Ecto neural progenitor cell (in vitro differentiated cells): ENCODE measurements at regions not wholly inside any gene's neighbourhood (a gene's known extent, or its start where the extent isn't known, plus 50 kb on each side); places are given as distances from the start of the nearest gene placed in this dataset.

Source experiments
- DNase-seq: peaks from one replicate; pipeline ENCODE4 v3.0.0-alpha.2; 2018; ENCODE audit warnings: low spot score

- no peak for DNase-seq
These were observed 202.1 kb downstream of the SEC23A start for GRCh38 chr14:38900887-38901286.

DNA sequence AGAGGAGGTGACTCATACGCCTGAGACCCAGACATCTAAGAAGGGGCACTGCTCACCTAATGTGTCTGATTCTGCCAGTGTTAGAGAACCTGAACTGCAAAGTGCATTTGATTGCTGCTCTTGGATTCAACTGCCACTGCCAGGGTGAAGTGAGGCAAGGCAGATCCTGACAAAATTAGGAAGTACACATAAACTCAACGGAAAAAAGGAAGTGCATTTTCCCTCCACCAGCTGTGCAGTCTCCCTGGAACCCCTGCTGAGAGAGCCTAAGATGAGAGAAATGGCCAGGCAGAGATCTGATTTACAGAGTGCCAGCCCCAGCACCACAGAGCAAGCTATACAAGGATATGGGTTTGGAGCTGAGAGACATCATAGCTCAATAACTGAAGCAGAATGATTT lies 215.3 kb downstream of the SEC23A start:
- DNase-seq, result no peak

- no peak for DNase-seq
These were observed 218.9 kb downstream of the SEC23A start for GRCh38 chr14:38884109-38884508.

DNA sequence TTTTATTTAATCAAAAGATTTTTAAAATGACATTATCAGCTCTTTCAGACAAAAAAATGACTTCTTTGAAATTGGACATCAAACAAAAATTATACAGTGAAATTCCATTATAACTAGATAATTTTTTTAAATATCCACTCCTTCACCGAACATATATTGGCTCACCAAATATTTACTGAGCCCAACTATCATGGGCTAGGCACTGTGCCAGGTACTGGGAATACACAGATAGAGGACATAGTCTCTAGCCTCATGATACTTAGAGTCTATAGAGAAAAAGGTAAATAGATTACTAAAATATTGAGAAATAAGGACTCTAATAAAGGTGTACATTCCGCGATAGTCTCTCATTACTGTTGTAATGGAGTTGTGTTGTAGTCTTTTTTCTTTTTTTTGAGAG lies 219.9 kb downstream of the SEC23A start:
- no peak for DNase-seq

- DNase-seq, result no peak
These were observed 220.5 kb downstream of the SEC23A start for GRCh38 chr14:38882533-38882932.

GRCh38 chr14:38880643-38881524 lies 222.2 kb downstream of the SEC23A start:
- DNase-seq, result no peak

DNA sequence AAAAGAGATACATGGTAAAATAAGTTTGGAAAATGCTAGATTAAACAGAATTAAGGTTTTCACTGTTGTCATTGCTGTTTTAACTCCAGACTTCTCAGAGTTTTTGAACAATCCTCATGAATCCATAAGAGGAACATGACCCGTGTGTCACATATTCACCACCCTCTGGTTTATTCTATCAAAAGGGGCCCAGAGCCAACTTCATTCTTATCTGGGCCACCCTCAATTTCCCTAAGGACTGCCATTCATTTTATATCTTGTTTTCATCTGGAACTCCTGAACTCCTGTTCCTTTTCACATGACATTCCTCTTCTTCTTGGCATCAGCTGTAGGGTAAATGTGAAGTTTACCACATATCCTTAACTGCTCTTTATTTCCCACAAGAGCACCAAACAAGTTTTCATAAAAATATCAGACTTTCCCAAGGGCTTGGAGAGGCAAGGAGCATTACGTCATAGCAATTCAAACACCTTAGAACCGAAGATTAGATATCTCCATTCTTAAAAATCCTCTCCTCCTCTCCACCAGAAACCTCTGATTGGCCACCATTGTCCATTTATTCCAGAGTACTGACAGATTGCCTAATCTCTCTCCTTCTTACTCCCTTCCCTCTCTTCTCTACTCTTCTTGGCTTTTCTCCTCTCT lies 225.2 kb downstream of the SEC23A start:
- no peak for DNase-seq

GRCh38 chr14:38874721-38875120 lies 228.3 kb downstream of the SEC23A start:
- DNase-seq, result no peak

DNA sequence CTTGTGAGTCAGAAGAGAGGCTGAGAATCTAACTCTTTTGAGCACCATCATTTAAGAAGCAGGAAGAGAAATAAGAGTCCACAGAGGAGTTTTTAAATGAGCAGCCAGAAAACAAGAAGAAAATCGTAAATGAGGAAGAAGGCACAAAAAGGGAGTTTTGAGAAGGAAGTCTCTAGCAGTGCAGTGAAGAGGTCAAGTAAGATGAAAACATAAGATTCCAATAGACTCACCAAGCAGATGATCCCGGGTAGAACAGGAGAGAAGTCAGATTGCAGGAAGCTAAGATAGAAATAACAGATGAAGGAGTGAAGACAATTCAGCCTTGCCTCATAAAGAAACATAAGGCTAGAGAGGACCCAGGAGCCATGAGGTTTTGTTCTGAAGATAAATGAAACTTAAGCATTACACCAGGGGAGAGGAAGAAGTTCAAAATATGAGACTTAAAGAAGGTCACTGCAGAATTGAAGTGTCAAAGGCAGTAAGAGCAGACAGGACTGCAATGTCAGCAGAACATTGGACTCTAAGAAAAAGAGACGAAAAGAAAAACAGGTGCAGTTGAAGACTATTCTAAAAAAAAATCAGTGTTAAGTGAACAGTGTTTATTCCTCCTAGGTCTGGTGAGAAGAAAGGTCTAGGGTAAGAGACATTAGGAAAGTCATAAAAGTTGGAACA lies 229.0 kb downstream of the SEC23A start:
- no peak for DNase-seq

- DNase-seq, result no peak
These were observed 232.7 kb downstream of the SEC23A start for GRCh38 chr14:38870296-38870836.

DNA sequence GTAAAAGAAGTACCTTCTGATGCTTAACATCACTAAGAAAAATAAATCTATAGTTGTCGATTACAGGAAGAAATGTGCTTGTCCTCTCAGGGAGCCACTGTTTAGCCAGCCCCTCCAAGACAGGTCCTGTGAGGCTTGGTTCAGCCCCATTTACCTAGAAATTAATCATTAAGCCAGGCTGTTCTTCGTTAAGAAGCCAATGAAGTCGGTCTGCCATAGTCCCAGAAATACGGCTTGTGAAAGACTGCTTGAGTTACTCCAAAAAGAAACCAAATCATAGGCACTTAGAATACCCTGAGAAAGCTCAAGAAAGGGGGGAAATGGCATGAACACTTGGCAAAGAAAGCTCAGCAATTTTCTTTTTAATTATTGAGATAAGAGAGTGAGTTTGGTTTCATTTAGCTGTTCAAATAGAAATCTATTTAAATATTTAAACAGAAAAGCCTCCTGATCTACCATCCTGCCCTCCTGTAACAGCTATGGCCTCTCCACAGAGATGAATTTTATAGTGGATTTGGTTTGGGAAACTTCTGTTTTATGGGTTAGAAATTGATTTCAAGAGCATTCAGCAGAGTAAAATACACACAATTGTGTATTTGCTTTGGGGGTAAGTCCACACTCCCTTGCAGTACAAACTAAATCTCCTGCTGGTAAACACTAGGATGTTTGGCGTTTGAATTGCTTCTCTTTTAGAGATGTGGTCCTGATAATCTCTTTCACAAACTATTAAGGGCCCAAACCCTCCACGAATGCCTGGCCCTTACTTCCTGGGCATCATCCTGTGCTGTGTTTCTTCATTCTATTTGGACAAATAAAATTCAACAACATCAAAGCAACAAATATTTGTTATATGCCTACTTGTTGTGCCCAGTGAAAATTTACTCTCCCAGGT lies 234.4 kb downstream of the SEC23A start:
- no peak for DNase-seq

- peak; percentile 77 for DNase-seq
These were observed 235.4 kb downstream of the SEC23A start for GRCh38 chr14:38867561-38868150.

DNA sequence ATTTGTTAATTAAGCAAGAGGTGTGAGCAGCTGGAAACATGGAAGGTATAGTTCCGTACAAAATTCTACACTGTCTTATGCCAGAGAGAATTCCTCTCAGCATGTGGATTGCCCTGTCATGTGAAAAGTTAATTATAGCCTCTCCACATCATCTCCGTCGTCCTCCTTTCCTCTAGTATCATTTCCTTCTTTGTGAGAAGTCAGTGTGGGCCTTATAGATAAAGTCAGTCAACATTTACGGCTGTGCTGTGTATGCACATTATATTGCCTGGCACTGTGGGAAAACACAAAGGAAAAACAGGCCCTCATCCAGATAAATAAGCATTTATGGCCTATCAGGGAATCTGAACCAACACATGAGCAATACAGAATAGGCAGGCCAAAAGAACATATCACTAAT lies 236.6 kb downstream of the SEC23A start:
- DNase-seq, result no peak

DNA sequence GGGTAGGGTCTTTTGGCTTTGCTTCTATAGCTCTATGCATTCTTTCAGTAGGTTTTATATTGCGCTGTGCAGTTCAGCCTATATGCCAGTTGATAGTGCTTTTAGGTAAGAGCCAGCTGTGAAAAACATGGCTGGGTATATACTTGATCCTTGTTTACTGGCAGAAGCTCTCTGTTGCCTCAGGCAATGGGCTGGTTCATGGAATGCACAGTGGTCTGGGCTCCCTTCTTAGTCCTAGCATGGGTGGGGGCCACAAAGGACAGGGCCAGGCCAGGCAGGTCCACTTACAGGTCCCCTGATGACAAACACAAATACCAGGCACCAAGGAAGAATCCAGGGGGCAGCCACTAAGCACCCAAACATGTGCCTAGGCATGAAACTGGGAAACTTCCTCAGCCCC lies 240.7 kb downstream of the SEC23A start:
- no peak for DNase-seq

GRCh38 chr14:38860530-38860929 lies 242.5 kb downstream of the SEC23A start:
- no peak for DNase-seq

- DNase-seq, result no peak
These were observed 246.2 kb downstream of the SEC23A start for GRCh38 chr14:38856798-38857197.

DNA sequence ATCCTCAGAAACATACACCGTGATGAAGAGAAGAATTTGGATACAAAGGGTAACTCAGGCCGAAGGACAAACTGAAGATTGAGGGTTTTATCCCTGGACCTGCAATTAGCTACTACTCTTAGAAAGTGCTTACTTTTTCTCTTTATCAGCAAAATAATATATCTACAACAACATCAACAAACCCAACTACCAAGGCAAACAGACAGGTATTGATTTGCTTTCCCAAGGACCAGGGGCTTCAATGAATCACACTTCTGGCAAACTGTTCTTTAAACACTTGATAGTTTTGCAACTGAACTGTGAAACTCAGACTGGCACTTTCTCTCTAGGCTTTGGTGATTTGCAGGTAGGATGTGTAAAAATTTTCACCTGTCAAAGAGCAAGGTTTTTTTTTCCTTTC lies 247.5 kb downstream of the SEC23A start:
- no peak for DNase-seq

DNA sequence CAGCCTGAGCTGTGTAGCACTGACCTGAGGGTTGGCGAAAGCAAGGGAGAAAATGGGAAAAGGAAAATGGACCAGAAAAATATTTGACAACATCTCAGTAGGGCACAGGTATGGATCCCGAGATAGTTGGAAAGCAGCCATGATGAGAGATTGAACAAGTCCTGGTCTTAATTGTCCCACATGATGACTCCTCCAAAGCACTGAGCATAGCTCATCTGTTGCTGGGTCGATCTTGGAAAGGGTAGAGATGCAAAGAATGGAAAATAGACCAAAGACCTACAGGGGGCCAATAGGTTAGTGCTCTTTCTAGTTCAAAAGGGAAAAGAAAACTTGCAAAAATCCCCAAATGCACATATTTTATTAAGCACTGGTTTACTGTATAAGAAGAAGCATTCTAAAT lies 251.9 kb downstream of the SEC23A start:
- DNase-seq, result no peak

DNA sequence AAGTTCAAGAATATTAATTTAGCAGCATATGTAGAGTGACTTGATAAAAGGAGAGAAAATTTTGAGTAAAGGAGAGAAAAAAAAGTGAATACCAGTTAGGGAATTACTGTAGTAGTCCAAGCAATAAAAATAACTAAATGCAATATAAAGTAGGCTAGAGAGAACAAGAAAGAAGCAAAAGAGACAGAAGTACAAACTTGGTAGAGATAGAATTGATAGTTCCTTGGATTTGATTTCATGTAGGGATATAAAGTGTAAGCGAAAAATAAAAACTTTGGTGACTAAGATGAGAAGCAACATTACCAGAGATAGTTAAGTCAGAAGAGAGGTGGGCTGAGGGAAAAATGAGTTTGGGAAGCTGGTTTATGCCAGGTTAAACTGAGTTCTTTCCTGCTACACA lies 252.4 kb downstream of the SEC23A start:
- DNase-seq, result no peak

GRCh38 chr14:38848243-38848935 lies 254.6 kb downstream of the SEC23A start:
- DNase-seq, result no peak

DNA sequence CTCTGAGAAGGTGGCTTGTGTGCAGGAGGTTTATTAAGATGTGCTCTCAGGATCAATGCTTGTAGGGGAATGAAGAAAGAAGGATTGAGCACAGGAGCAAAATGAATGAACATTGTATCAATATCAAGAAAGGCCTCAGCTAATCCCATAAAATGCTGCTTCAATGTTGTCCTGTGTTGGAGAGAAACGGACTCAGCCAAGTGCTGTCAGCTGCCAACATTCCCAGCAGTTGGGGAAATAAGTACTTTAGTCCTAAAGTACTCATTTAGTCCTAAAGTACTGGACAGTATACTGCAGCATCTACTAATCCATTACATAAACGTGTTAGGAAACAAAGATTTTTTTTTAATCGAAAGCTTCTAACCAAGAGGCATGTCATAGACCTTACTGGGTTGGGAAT lies 255.9 kb downstream of the SEC23A start:
- DNase-seq, result no peak
